OCI-LY3 (cell line): ENCODE measurements at regions not wholly inside any gene's neighbourhood (a gene's known extent, or its start where the extent isn't known, plus 50 kb on each side); places are given as distances from the start of the nearest gene placed in this dataset.

Source experiments
- H2AFZ ChIP-seq: fragments of 200-600, 300-600 bp; shearing (Covaris generic); 2 replicates; pipeline ENCODE4 v1.6.0; 2014; ENCODE audit warnings: antibody characterized with exemption, low read depth, low read length
- H3K27ac ChIP-seq: fragments of 200-600, 300-600 bp; sonication (generic); 2 replicates; pipeline ENCODE4 v1.5.1; 2014; ENCODE audit warnings: mild to moderate bottlenecking, low read length, moderate library complexity, mixed read lengths
- H3K27me3 ChIP-seq: fragments of 200-600, 300-600 bp; sonication (generic); 2 replicates; pipeline ENCODE4 v1.6.1; 2014; ENCODE audit warnings: low read depth, low read length, mixed read lengths
- H3K36me3 ChIP-seq: fragments of 200-600, 300-600 bp; sonication (generic); replicated peaks from 2 replicates; pipeline ENCODE3; 2014; ENCODE audit warnings: low read depth, low read length, mixed read lengths
- H3K4me1 ChIP-seq: fragments of 300-600, 200-600 bp; sonication (generic); 2 replicates; pipeline ENCODE4 v1.6.1; 2014; ENCODE audit warnings: low read length, mixed read lengths
- H3K4me2 ChIP-seq: fragments of 200-600, 300-600 bp; sonication (generic); 2 replicates; pipeline ENCODE4 v1.6.1; 2014; ENCODE audit warnings: low read length, mixed read lengths
- H3K4me3 ChIP-seq: fragments of 300-600, 200-600 bp; sonication (generic); 2 replicates; pipeline ENCODE4 v1.5.1; 2014; ENCODE audit warnings: antibody characterized with exemption, mild to moderate bottlenecking, low read length, moderate library complexity
- H3K79me2 ChIP-seq: fragments of 300-600, 200-600 bp; shearing (Covaris generic); 2 replicates; pipeline ENCODE4 v1.6.1; 2014; ENCODE audit warnings: mild to moderate bottlenecking, low read length, mixed read lengths
- H3K9ac ChIP-seq: fragments of 300-600, 200-600 bp; shearing (Covaris generic); 2 replicates; pipeline ENCODE4 v1.6.0; 2014; ENCODE audit warnings: mild to moderate bottlenecking, low read length, moderate library complexity
- H3K9me3 ChIP-seq: fragments of 200-600, 300-600 bp; shearing (Covaris generic); 2 replicates; pipeline ENCODE4 v1.6.1; 2014; ENCODE audit warnings: low read length, mixed read lengths; ENCODE audit not compliant: insufficient read depth
- H4K20me1 ChIP-seq: fragments of 200-600, 300-600 bp; sonication (generic); 2 replicates; pipeline ENCODE4 v1.6.1; 2016; ENCODE audit warnings: low read length, mixed read lengths; ENCODE audit not compliant: insufficient read depth
- CTCF ChIP-seq: fragments of 200-600, 300-600 bp; sonication (generic); IDR thresholded peaks from 2 replicates; pipeline ENCODE4 v1.5.1; 2014; ENCODE audit warnings: antibody characterized with exemption, low read length, low read depth
- EZH2phosphoT487 ChIP-seq: fragments of 200-600 bp; shearing (Covaris generic); IDR thresholded peaks from 2 replicates; pipeline ENCODE4 v1.6.1; 2018; ENCODE audit warnings: antibody characterized with exemption, mixed run types, low read depth

GRCh38 chr6:3593161-3593560 is 136.3 kb upstream of the SLC22A23 start:
- H3K9ac ChIP-seq = no peak overlapping the region
- no peaks in the 10 kb centered on the region for H3K36me3 ChIP-seq
- H4K20me1 ChIP-seq = no peaks in the 10 kb centered on the region
- H2AFZ ChIP-seq = no peak overlapping the region
- no peak overlapping the region for H3K4me2 ChIP-seq
- no peaks in the 10 kb centered on the region for H3K4me1 ChIP-seq
- no peak overlapping the region for H3K4me3 ChIP-seq
- H3K9me3 ChIP-seq = no peaks in the 10 kb centered on the region
- no peak for TF ChIP-seq EZH2phosphoT487
- TF ChIP-seq CTCF = no peak
- no peaks in the 10 kb centered on the region for H3K79me2 ChIP-seq
- H3K27ac ChIP-seq = no peak overlapping the region
- peaks cover 6% of the 10 kb centered on the region; the same call in 1 of the 2 replicates for H3K27me3 ChIP-seq

GRCh38 chr6:3592371-3592941 is 135.6 kb upstream of the SLC22A23 start:
- TF ChIP-seq CTCF = no peak
- TF ChIP-seq EZH2phosphoT487 = no peak
- H4K20me1 ChIP-seq = no peaks in the 10 kb centered on the region
- no peak overlapping the region for H3K9ac ChIP-seq
- no peak overlapping the region for H3K27ac ChIP-seq
- no peaks in the 10 kb centered on the region for H3K36me3 ChIP-seq
- H3K4me2 ChIP-seq = no peak overlapping the region
- H3K27me3 ChIP-seq = peaks cover 6% of the 10 kb centered on the region; the same call in 1 of the 2 replicates
- no peaks in the 10 kb centered on the region for H3K79me2 ChIP-seq
- no peaks in the 10 kb centered on the region for H3K9me3 ChIP-seq
- no peak overlapping the region for H2AFZ ChIP-seq
- H3K4me3 ChIP-seq = no peak overlapping the region
- H3K4me1 ChIP-seq = no peaks in the 10 kb centered on the region

GRCh38 chr6:3591970-3592369 is 135.1 kb upstream of the SLC22A23 start:
- Histone ChIP-seq H3K79me2 (no peaks in the 10 kb centered on the region), H4K20me1 (no peaks in the 10 kb centered on the region), H3K4me1 (no peaks in the 10 kb centered on the region), H3K27ac (no peak overlapping the region), H3K9me3 (no peaks in the 10 kb centered on the region), H3K4me3 (no peak overlapping the region), H3K4me2 (no peak overlapping the region), H3K36me3 (no peaks in the 10 kb centered on the region), H3K9ac (no peak overlapping the region), H3K27me3 (peaks cover 6% of the 10 kb centered on the region; the same call in 1 of the 2 replicates), H2AFZ (no peak overlapping the region)
- no peak for TF ChIP-seq EZH2phosphoT487
- TF ChIP-seq CTCF = no peak

GRCh38 chr6:3587660-3588059 is 130.8 kb upstream of the SLC22A23 start:
- Histone ChIP-seq H3K4me3 (no peak overlapping the region), H3K9me3 (no peaks in the 10 kb centered on the region), H4K20me1 (no peaks in the 10 kb centered on the region), H3K27me3 (0 out of 2 replicates have a peak, but pooled peaks cover 5% of the 10 kb centered on the region), H3K9ac (no peak overlapping the region), H2AFZ (no peak overlapping the region), H3K4me1 (peaks cover 5% of the 10 kb centered on the region), H3K27ac (no peak overlapping the region), H3K79me2 (no peaks in the 10 kb centered on the region), H3K4me2 (no peak overlapping the region), H3K36me3 (no peaks in the 10 kb centered on the region)
- TF ChIP-seq CTCF (no peak), EZH2phosphoT487 (no peak)
